Fibroblast of mammary gland (primary cell): ENCODE measurements at regions not wholly inside any gene's neighbourhood (a gene's known extent, or its start where the extent isn't known, plus 50 kb on each side); places are given as distances from the start of the nearest gene placed in this dataset.

Experiments used
- DNase-seq: peaks from one replicate; pipeline ENCODE4 v3.0.0-alpha.2; 2010; ENCODE audit warnings: low read depth
- H3K4me3 ChIP-seq: 2 replicates; pipeline ENCODE4 v1.5.1; 2011; ENCODE audit warnings: low read depth, mild to moderate bottlenecking, low read length, moderate library complexity; ENCODE audit not compliant: control insufficient read depth
- TF ChIP-seq, protein P1 (sequence below): conservative IDR thresholded peaks from 2 replicates; pipeline ENCODE4 v1.5.1; 2011; ENCODE audit warnings: low read depth, low read length, inconsistent platforms; ENCODE audit not compliant: control insufficient read depth, insufficient read depth

- peak; percentile 3 for DNase-seq
- TF ChIP-seq, protein P1, sequence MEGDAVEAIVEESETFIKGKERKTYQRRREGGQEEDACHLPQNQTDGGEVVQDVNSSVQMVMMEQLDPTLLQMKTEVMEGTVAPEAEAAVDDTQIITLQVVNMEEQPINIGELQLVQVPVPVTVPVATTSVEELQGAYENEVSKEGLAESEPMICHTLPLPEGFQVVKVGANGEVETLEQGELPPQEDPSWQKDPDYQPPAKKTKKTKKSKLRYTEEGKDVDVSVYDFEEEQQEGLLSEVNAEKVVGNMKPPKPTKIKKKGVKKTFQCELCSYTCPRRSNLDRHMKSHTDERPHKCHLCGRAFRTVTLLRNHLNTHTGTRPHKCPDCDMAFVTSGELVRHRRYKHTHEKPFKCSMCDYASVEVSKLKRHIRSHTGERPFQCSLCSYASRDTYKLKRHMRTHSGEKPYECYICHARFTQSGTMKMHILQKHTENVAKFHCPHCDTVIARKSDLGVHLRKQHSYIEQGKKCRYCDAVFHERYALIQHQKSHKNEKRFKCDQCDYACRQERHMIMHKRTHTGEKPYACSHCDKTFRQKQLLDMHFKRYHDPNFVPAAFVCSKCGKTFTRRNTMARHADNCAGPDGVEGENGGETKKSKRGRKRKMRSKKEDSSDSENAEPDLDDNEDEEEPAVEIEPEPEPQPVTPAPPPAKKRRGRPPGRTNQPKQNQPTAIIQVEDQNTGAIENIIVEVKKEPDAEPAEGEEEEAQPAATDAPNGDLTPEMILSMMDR, result no peak
- H3K4me3 ChIP-seq, result no peak overlapping the region
Observed at GRCh38 chr6:106799031-106799894, 169.9 kb downstream of the QRSL1 start.

- H3K4me3 ChIP-seq, result no peak overlapping the region
- TF ChIP-seq, protein P1, result no peak
- no peak for DNase-seq
Observed at GRCh38 chr6:106797186-106797585, 167.8 kb downstream of the QRSL1 start.

GRCh38 chr6:106796781-106797180, 167.4 kb downstream of the QRSL1 start:
- TF ChIP-seq, protein P1, result no peak
- H3K4me3 ChIP-seq, result no peak overlapping the region
- no peak for DNase-seq

- TF ChIP-seq, protein P1, result no peak
- no peak for DNase-seq
- H3K4me3 ChIP-seq, result no peak overlapping the region
Observed at GRCh38 chr6:106794129-106794528, 164.8 kb downstream of the QRSL1 start.

DNA sequence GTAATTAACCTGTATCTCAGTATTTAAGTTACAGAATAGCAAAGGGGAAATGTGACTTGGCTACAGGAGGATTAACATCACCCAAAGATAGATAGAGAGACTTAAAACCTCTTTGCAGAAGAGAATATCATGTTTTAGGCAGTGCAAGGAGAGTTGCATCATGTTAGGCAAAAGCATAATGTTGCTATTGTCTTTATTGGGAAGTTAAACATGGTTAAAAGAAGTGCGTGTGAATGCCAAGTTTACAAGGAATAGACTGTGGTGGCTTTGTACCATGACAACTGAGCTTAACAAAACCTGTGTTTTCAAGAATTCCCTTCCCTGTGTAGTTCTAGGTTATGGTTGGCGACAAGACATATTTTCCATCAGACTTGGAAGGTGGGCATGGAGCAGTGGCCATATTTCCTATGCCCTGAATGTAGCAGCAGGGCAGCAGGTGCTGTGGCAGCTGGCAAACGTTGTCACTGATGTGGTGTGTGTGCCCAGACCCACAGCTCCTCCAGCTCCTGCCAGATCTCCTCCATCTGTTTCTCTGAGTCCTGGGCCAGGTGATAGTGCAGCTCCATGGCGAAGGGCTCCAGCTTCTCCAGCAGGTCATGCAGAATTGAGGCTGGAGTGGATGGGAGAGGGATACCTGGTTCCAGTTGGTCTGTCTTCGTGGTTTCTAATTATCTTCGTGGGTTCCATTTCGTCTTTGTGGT, 163.3 kb downstream of the QRSL1 start:
- no peak for DNase-seq
- TF ChIP-seq, protein P1, result no peak
- no peak overlapping the region for H3K4me3 ChIP-seq

GRCh38 chr6:106790935-106791334, 161.6 kb downstream of the QRSL1 start:
- TF ChIP-seq, protein P1, result no peak
- no peak for DNase-seq

More at GRCh38 chr6:106790935-106791334, 161.6 kb downstream of the QRSL1 start:
- H3K4me3 ChIP-seq, result no peak overlapping the region
